Psoas muscle (tissue), 7 donors: ENCODE measurements at regions not wholly inside any gene's neighbourhood (a gene's known extent, or its start where the extent isn't known, plus 50 kb on each side); places are given as distances from the start of the nearest gene placed in this dataset.

Experiments
- ATAC-seq, 4 donors: fragments of 200-7000 bp; cut with Tn5 transposase; one replicate each; pipeline ENCODE4 v1.9.1; 2020; ENCODE audit warnings: moderate library complexity in 3 of 4, mild to moderate bottlenecking in 2 of 4
- DNase-seq, 2 donors: peaks; one replicate each; pipeline ENCODE4 v3.0.0-alpha.2; 2020
- H3K27ac ChIP-seq: fragments of 200-600 bp; one replicate; pipeline ENCODE4 v1.8.0; 2022
- H3K27me3 ChIP-seq, 3 donors: fragments of 200-600 bp in 1 of 3; one replicate each; pipeline versions ENCODE4 v1.6.1 to v1.8.0; 2013 to 2022; ENCODE audit warnings: low read length in 2 of 3, mild to moderate bottlenecking in 2 of 3, moderate library complexity in 1 of 3; ENCODE audit not compliant: insufficient read depth in 3 of 3
- H3K36me3 ChIP-seq, 2 donors: fragments of 200-600 bp in 1 of 2; one replicate each; pipeline versions ENCODE4 v1.6.1 to v1.8.0; 2013 to 2022; ENCODE audit warnings: low read depth in 1 of 2, mild to moderate bottlenecking in 1 of 2, moderate library complexity in 1 of 2; ENCODE audit not compliant: insufficient read depth in 1 of 2
- H3K4me1 ChIP-seq: fragments of 200-600 bp; one replicate; pipeline ENCODE4 v1.8.0; 2022
- H3K4me3 ChIP-seq: fragments of 200-600 bp; one replicate; pipeline ENCODE4 v1.8.0; 2022; ENCODE audit warnings: mild to moderate bottlenecking
- H3K9me3 ChIP-seq: fragments of 200-600 bp; one replicate; pipeline ENCODE4 v1.8.0; 2022
- WGBS, 3 donors: extraction: QIAGEN DNeasy Blood & Tissue Kit; methylation state at CpG; one replicate each; pipeline versions ENCODE4 v1.1.6 to v1.1.7; 2013; 5-methylcytosine and 5-hydroxymethylcytosine counted together
- intact Hi-C, 2 donors: fragments of 100-400 bp; cut with DNase I; formaldehyde crosslinking; loops; one replicate each; pipeline versions ENCODE4 v1.11.0 to v1.14.2; 2022
- TF ChIP-seq, protein P1 (sequence below): fragments of 200-600 bp; IDR thresholded peaks from one replicate; pipeline ENCODE4 v1.8.0; 2022; ENCODE audit warnings: antibody characterized with exemption
- donor health status: healthy with polysubstance abuse.
- donor health status: DM: no; HTN: no; CAD: no; lungs with moderate emphysema.
- donor health status: Bipolar disorder and iron deficiency.
- donor health status: healthy.
- donor health status: DM: yes; HTN: yes; CAD: no.
- donor health status: DM: no; HTN: no; CAD: no.
- donor health status: DM: yes; HTN: yes; CAD: no.

- DNase-seq (no peak), ATAC-seq (no peak)
- Histone ChIP-seq H3K36me3 (no peaks in the 10 kb centered on the region), H3K27me3 (no peaks in the 10 kb centered on the region), H3K4me1 (no peaks in the 10 kb centered on the region), H3K9me3 (no peaks in the 10 kb centered on the region), H3K4me3 (no peak overlapping the region), H3K27ac (no peak overlapping the region)
- WGBS, 3 donors = 91 to 98% (median 92%) methylated on average over 4 of the region's 4 CpGs
- TF ChIP-seq, protein P1, sequence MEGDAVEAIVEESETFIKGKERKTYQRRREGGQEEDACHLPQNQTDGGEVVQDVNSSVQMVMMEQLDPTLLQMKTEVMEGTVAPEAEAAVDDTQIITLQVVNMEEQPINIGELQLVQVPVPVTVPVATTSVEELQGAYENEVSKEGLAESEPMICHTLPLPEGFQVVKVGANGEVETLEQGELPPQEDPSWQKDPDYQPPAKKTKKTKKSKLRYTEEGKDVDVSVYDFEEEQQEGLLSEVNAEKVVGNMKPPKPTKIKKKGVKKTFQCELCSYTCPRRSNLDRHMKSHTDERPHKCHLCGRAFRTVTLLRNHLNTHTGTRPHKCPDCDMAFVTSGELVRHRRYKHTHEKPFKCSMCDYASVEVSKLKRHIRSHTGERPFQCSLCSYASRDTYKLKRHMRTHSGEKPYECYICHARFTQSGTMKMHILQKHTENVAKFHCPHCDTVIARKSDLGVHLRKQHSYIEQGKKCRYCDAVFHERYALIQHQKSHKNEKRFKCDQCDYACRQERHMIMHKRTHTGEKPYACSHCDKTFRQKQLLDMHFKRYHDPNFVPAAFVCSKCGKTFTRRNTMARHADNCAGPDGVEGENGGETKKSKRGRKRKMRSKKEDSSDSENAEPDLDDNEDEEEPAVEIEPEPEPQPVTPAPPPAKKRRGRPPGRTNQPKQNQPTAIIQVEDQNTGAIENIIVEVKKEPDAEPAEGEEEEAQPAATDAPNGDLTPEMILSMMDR = no peak
- intact Hi-C loops = no loop called here
Measured at GRCh38 chr11:98040061-98040808, 980.5 kb upstream of the CNTN5 start.

- H3K27me3 ChIP-seq = no peaks in the 10 kb centered on the region
- WGBS, 3 donors = 81 to 90% (median 90%) methylated on average over 3 of the region's 3 CpGs
- no peak overlapping the region for H3K4me3 ChIP-seq
- TF ChIP-seq, protein P1 = no peak
- no peak for DNase-seq
- H3K27ac ChIP-seq = no peak overlapping the region
- no peaks in the 10 kb centered on the region for H3K36me3 ChIP-seq
- intact Hi-C loops = no loop called here
- ATAC-seq = no peak
- no peaks in the 10 kb centered on the region for H3K4me1 ChIP-seq
- no peaks in the 10 kb centered on the region for H3K9me3 ChIP-seq
Measured at GRCh38 chr11:98047647-98048046, 973.1 kb upstream of the CNTN5 start.

DNA sequence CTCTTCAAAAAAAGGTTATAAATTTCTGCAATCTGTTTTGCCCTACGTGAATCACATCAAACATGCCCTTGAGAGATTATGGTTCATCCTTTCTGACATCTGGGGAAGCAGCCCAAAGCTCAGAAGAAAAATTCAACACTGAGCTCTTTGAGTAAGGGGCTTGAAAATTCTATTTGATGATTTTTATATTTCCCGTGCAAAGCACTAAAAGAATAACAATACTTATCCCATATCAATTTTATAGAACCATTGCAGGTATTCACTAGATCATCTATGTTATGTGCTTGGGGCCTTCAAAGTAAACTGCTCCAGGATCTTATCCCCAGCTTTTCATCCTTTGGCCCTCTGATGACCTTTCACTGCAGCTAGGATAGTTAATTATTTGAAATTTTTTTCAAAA, 966.9 kb upstream of the CNTN5 start:
- DNase-seq (no peak), ATAC-seq (no peak)
- Histone ChIP-seq H3K4me3 (no peak overlapping the region), H3K9me3 (no peaks in the 10 kb centered on the region), H3K27ac (no peak overlapping the region), H3K36me3 (no peaks in the 10 kb centered on the region), H3K4me1 (no peaks in the 10 kb centered on the region), H3K27me3 (no peaks in the 10 kb centered on the region)
- 64 to 75% (median 69%) methylated on average over 2 of the region's 2 CpGs for WGBS, 3 donors
- TF ChIP-seq, protein P1 = no peak
- intact Hi-C loops = no loop called here

DNA sequence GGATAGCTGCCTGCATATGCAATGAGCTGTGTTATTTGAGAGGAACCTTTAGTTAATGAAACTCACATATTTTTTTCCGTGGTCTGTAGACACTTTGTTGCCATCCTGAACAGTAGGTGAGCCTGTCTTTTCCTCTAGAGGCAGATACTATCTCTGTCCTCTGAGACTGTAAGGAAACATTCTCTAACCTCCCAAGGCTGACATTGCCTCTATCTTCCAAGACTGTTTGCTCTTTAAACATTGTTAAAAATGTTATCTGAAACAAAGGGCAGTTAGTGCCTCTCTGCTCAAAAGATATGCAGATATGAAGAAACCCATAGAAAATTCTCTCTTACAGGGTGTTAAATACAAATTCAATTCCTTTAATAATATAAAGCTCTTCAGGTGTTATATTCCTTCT, 963.8 kb upstream of the CNTN5 start:
- Histone ChIP-seq H3K27me3 (no peaks in the 10 kb centered on the region), H3K27ac (no peak overlapping the region), H3K9me3 (no peaks in the 10 kb centered on the region), H3K4me1 (no peaks in the 10 kb centered on the region), H3K4me3 (no peak overlapping the region), H3K36me3 (no peaks in the 10 kb centered on the region)
- ATAC-seq (no peak), DNase-seq (no peak)
- intact Hi-C loops = no loop called here
- TF ChIP-seq, protein P1 = no peak
- 58 to 69% (median 62%) methylated on average over 1 of the region's 1 CpG for WGBS, 3 donors

GRCh38 chr11:98059488-98059887, 961.3 kb upstream of the CNTN5 start:
- no peak for DNase-seq
- intact Hi-C loops = no loop called here
- WGBS, 3 donors = 65 to 80% (median 72%) methylated on average over 7 of the region's 7 CpGs

More at GRCh38 chr11:98059488-98059887, 961.3 kb upstream of the CNTN5 start:
- H3K27me3 ChIP-seq = no peaks in the 10 kb centered on the region
- H3K27ac ChIP-seq = no peak overlapping the region
- no peak for ATAC-seq
- no peaks in the 10 kb centered on the region for H3K36me3 ChIP-seq
- no peak overlapping the region for H3K4me3 ChIP-seq
- H3K4me1 ChIP-seq = no peaks in the 10 kb centered on the region
- H3K9me3 ChIP-seq = no peaks in the 10 kb centered on the region
- TF ChIP-seq, protein P1 = no peak
